K562 (cell line): ENCODE measurements at regions not wholly inside any gene's neighbourhood (a gene's known extent, or its start where the extent isn't known, plus 50 kb on each side); places are given as distances from the start of the nearest gene placed in this dataset.

Source experiments
- ATAC-seq: fragments of 200-7000 bp; cut with Tn5 transposase; 3 replicates; pipeline ENCODE4 v1.9.1; 2020; ENCODE audit warnings: moderate library complexity
- BruUV-seq: library from RNA; stranded (reverse); fragments of 400-500 nt; replicated peaks from 2 replicates; lab custom pipeline; 2021; lab: Mats Ljungman, UMichigan
- CTCF ChIA-PET: fragments of 300-600 bp; formaldehyde crosslinking; extraction: SDS; loops from one replicate; lab custom pipeline; 2021; ENCODE audit warnings: low intra/inter-chr PET ratio; lab: Yijun Ruan, JAX
- POLR2A ChIA-PET: fragments of 300-600, 350-650 bp; sonication (Branson Sonifier 250); formaldehyde crosslinking; extraction: SDS; loops from one replicate; lab custom pipeline; 2021; ENCODE audit warnings: antibody characterized with exemption, inconsistent platforms; lab: Yijun Ruan, JAX
- DNase-seq, 4 experiments: peaks; one replicate each; pipeline versions ENCODE4 v3.0.0 to v3.0.0-alpha.2; 2011 to 2018; ENCODE audit warnings: low spot score in 3 of 4, mixed read lengths in 3 of 4; ENCODE audit errors: extremely low read depth in 1 of 4
- FAIRE-seq: peaks from 2 replicates; lab custom pipeline; 2011; peaks lifted over from hg19 to GRCh38; lab: Jason Lieb, UNC
- H2AFZ ChIP-seq: 2 replicates; pipeline ENCODE4 v1.6.0; 2011; ENCODE audit warnings: low read depth, low read length, control low read depth, inconsistent platforms
- H3K27ac ChIP-seq: fragments of 200-600 bp; 3 replicates; pipeline ENCODE4 v1.8.0; 2011; ENCODE audit warnings: low read depth, mild to moderate bottlenecking, control low read depth, inconsistent platforms, low read length, moderate library complexity, mixed read lengths; ENCODE audit errors: extremely low read depth
- H3K27me3 ChIP-seq, 2 experiments: fragments of 300-600 bp in 1 of 2; 2 replicates in 1 of 2; 3 replicates in 1 of 2; pipeline versions ENCODE4 v1.6.0 to v1.8.0; 2011; ENCODE audit warnings: inconsistent platforms in 2 of 2, low read length in 2 of 2, mild to moderate bottlenecking in 1 of 2, mixed read lengths in 1 of 2, moderate library complexity in 1 of 2; ENCODE audit not compliant: control insufficient read depth in 2 of 2, insufficient read depth in 2 of 2
- H3K36me3 ChIP-seq: fragments of 300-600 bp; 3 replicates; pipeline ENCODE4 v1.8.0; 2011; ENCODE audit warnings: mild to moderate bottlenecking, low read length, inconsistent platforms; ENCODE audit not compliant: control insufficient read depth, insufficient read depth
- H3K4me1 ChIP-seq, 2 experiments: fragments of 200-600 bp in 1 of 2; replicated peaks in 1 of 2; 2 replicates in 1 of 2; 3 replicates in 1 of 2; pipeline versions ENCODE4 v1.5.1 to v1.8.0; 2011; ENCODE audit warnings: inconsistent platforms in 2 of 2, low read length in 2 of 2, mild to moderate bottlenecking in 1 of 2, mixed read lengths in 1 of 2, moderate library complexity in 1 of 2; ENCODE audit not compliant: control insufficient read depth in 2 of 2, insufficient read depth in 2 of 2
- H3K4me2 ChIP-seq: 2 replicates; pipeline ENCODE4 v1.6.1; 2011; ENCODE audit warnings: low read length, control low read depth, inconsistent platforms, mixed read lengths; ENCODE audit not compliant: insufficient read depth
- H3K4me3 ChIP-seq: fragments of 200-600 bp; sonication (generic), shearing (Covaris generic); 2 replicates; pipeline ENCODE4 v1.5.1; 2016; ENCODE audit warnings: control low read depth, inconsistent platforms
- H3K79me2 ChIP-seq: fragments of 200-600 bp; 3 replicates; pipeline ENCODE4 v1.8.0; 2011; ENCODE audit warnings: low read length, inconsistent platforms; ENCODE audit not compliant: control insufficient read depth, insufficient read depth
- H3K9ac ChIP-seq, 2 experiments: 2 replicates each; pipeline versions ENCODE4 v1.6.0 to v1.6.1; 2011; ENCODE audit warnings: low read depth in 2 of 2, low read length in 2 of 2, control low read depth in 1 of 2, inconsistent platforms in 1 of 2, mild to moderate bottlenecking in 1 of 2, mixed read lengths in 1 of 2; ENCODE audit not compliant: insufficient read depth in 1 of 2
- H3K9me1 ChIP-seq: one replicate; pipeline ENCODE4 v1.6.0; 2011; ENCODE audit warnings: inconsistent platforms, mild to moderate bottlenecking, low read length, moderate library complexity; ENCODE audit not compliant: control insufficient read depth, insufficient read depth
- H3K9me3 ChIP-seq: replicated peaks from 2 replicates; pipeline ENCODE4 v1.5.1; 2011; ENCODE audit warnings: low read depth, low read length, inconsistent platforms; ENCODE audit not compliant: control insufficient read depth, insufficient read depth
- H4K20me1 ChIP-seq: replicated peaks from 2 replicates; pipeline ENCODE4 v1.6.1; 2011; ENCODE audit warnings: low read length, inconsistent platforms, mixed read lengths; ENCODE audit not compliant: control insufficient read depth, insufficient read depth
- ARID2 ChIP-seq: fragments of 450-650 bp; IDR thresholded peaks from 2 replicates; pipeline ENCODE4 v1.6.1; 2017; ENCODE audit warnings: antibody characterized with exemption, mild to moderate bottlenecking
- CCAR2 ChIP-seq: fragments of 200-400 bp; formaldehyde crosslinking; IDR thresholded peaks from 2 replicates; pipeline ENCODE4 v1.6.1; 2017; ENCODE audit warnings: mild to moderate bottlenecking, low read depth, low read length
- CHCHD3 ChIP-seq: fragments of 250-450 bp; sonication (Bioruptor Pico); IDR thresholded peaks from 2 replicates; pipeline ENCODE4 v2.1.2; 2022; ENCODE audit warnings: mild to moderate bottlenecking
- GABPB1 ChIP-seq: sonication (generic); formaldehyde crosslinking; IDR thresholded peaks from 2 replicates; pipeline ENCODE4 v1.8.0; 2022; ENCODE audit warnings: mild to moderate bottlenecking, missing genetic modification reagents
- HLTF ChIP-seq: fragments of 450-650 bp; IDR thresholded peaks from 2 replicates; pipeline ENCODE4 v1.6.1; 2016
- HMG20A ChIP-seq: fragments of 450-650 bp; formaldehyde crosslinking; conservative IDR thresholded peaks from 2 replicates; pipeline ENCODE4 v1.4.0; 2020; ENCODE audit warnings: mild to moderate bottlenecking, mixed read lengths
- MCM3 ChIP-seq: fragments of 450-650 bp; IDR thresholded peaks from 2 replicates; pipeline ENCODE4 v1.6.1; 2016
- NCOA1 ChIP-seq: fragments of 450-650 bp; IDR thresholded peaks from 2 replicates; pipeline ENCODE4 v1.6.1; 2016; ENCODE audit warnings: low read depth
- NKRF ChIP-seq: fragments of 450-650 bp; IDR thresholded peaks from 2 replicates; pipeline ENCODE4 v1.6.1; 2016; ENCODE audit warnings: borderline replicate concordance
- SMARCA4 ChIP-seq: fragments of 450-650 bp; IDR thresholded peaks from 2 replicates; pipeline ENCODE4 v1.6.1; 2016
- ZBTB17 ChIP-seq: fragments of 450-650 bp; formaldehyde crosslinking; IDR thresholded peaks from 2 replicates; pipeline ENCODE4 v1.4.0; 2020; ENCODE audit warnings: mild to moderate bottlenecking
- ZNF143 ChIP-seq: sonication (generic); formaldehyde crosslinking; IDR thresholded peaks from 2 replicates; pipeline ENCODE4 v1.9.0; 2022; ENCODE audit warnings: mild to moderate bottlenecking, missing genetic modification reagents
- ZNF507 ChIP-seq: conservative IDR thresholded peaks from 2 replicates; pipeline ENCODE4 v1.6.1; 2017; ENCODE audit warnings: missing genetic modification characterization, missing compliant biosample characterization
- ZNF644 ChIP-seq: fragments of 200-800 bp; sonication (Bioruptor generic); IDR thresholded peaks from 2 replicates; pipeline ENCODE4 v1.6.1; 2016; ENCODE audit warnings: low read depth, missing genetic modification characterization, missing compliant biosample characterization
- ZNF764 ChIP-seq: fragments of 250-450 bp; sonication (Bioruptor Pico); IDR thresholded peaks from 2 replicates; pipeline ENCODE4 v1.4.0; 2020; ENCODE audit warnings: low read depth, mild to moderate bottlenecking, moderate library complexity
- WGBS: fragments of 100-300 bp; shearing (Covaris generic); methylation state at CpG from one replicate; pipeline ENCODE4 v1.1.6; 2016; ENCODE audit warnings: low coverage, mixed read lengths; ENCODE audit not compliant: insufficient coverage; ENCODE audit errors: missing lambda C conversion rate; 5-methylcytosine and 5-hydroxymethylcytosine counted together
- in situ Hi-C: fragments of 300-500 bp; cut with MboI; formaldehyde crosslinking; loops from 4 replicates; pipeline ENCODE4 v1.15.0; 2018; ENCODE audit warnings: inconsistent platforms, mixed read lengths
- intact Hi-C: fragments of 100-400 bp; cut with micrococcal nuclease; formaldehyde crosslinking; loops from 2 replicates; pipeline ENCODE4 v1.14.2; 2022

GRCh38 chr15:31480356-31481025 is 153.9 kb downstream of the KLF13 start:
- CTCF ChIA-PET: no interaction called here
- Histone ChIP-seq H3K4me3 (no peak overlapping the region), H3K4me1 (peaks cover 0 to 4% of the 10 kb centered on the region in 2 experiments; a peak in 1 of 5 replicates), H2AFZ (no peak overlapping the region), H4K20me1 (no peaks in the 10 kb centered on the region), H3K27me3 (peaks cover 0 to 26% of the 10 kb centered on the region in 2 experiments; a peak in 2 of 5 replicates), H3K27ac (no peak overlapping the region), H3K9ac (no peak overlapping the region), H3K79me2 (no peaks in the 10 kb centered on the region), H3K36me3 (no peaks in the 10 kb centered on the region), H3K9me3 (no peaks in the 10 kb centered on the region), H3K4me2 (no peak overlapping the region), H3K9me1 (no peaks in the 10 kb centered on the region)
- ATAC-seq: no peak
- in situ Hi-C loops (no loop called here), intact Hi-C loops (no loop called here)
- under 1% methylated on average over 12 of the region's 12 CpGs for WGBS
- DNase-seq: no peak
- no TSS peak for BruUV-seq
- TF ChIP-seq ZBTB17 (CRISPR knock-in tag): no peak
- TF ChIP-seq CHCHD3 (CRISPR knock-in tag): no peak
- no peak for TF ChIP-seq ZNF764 (CRISPR knock-in tag)
- no peak for TF ChIP-seq HMG20A (CRISPR knock-in tag)
- no peak for TF ChIP-seq ZNF644
- no peak for TF ChIP-seq NCOA1
- no peak for TF ChIP-seq HLTF
- TF ChIP-seq MCM3: no peak
- no peak for TF ChIP-seq NKRF
- TF ChIP-seq ARID2: no peak
- no peak for TF ChIP-seq GABPB1 (CRISPR knock-in tag)
- no peak for TF ChIP-seq ZNF143 (CRISPR knock-in tag)
- TF ChIP-seq ZNF507 (tag): no peak
- no peak for TF ChIP-seq CCAR2
- no peak for TF ChIP-seq SMARCA4
- FAIRE-seq: no peak
- POLR2A ChIA-PET: interaction anchor here (1.0 kb wide), 1 partner anchor 8 kb away, joined by 3 read pairs; no protein-coding TSS in a partner anchor
